ENCODE measurements at regions not wholly inside any gene's neighbourhood (a gene's known extent, or its start where the extent isn't known, plus 50 kb on each side); places are given as distances from the start of the nearest gene placed in this dataset.

DNA sequence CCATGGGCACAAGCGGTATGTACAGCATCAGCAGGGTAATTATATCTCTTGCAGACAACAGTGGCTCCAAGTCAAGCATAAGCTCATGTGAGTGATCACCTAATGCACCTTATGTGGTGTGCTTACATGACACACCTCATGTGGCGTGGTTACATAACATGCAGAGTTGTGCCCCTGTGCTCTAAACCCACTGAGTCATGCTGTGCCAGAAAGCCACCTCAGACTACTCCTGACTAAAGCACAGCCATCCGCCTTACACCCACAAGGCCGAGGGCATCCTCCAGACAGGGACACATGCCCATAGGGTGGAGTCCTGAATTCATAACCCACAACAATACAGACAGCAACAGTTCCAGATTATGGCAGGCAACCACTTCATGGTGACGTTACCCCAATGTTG, 163.7 kb upstream of the SLC30A5 start:
- TF ChIP-seq, protein P1, sequence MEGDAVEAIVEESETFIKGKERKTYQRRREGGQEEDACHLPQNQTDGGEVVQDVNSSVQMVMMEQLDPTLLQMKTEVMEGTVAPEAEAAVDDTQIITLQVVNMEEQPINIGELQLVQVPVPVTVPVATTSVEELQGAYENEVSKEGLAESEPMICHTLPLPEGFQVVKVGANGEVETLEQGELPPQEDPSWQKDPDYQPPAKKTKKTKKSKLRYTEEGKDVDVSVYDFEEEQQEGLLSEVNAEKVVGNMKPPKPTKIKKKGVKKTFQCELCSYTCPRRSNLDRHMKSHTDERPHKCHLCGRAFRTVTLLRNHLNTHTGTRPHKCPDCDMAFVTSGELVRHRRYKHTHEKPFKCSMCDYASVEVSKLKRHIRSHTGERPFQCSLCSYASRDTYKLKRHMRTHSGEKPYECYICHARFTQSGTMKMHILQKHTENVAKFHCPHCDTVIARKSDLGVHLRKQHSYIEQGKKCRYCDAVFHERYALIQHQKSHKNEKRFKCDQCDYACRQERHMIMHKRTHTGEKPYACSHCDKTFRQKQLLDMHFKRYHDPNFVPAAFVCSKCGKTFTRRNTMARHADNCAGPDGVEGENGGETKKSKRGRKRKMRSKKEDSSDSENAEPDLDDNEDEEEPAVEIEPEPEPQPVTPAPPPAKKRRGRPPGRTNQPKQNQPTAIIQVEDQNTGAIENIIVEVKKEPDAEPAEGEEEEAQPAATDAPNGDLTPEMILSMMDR (IDR thresholded peaks at IDR 0.05), result no peak

DNA sequence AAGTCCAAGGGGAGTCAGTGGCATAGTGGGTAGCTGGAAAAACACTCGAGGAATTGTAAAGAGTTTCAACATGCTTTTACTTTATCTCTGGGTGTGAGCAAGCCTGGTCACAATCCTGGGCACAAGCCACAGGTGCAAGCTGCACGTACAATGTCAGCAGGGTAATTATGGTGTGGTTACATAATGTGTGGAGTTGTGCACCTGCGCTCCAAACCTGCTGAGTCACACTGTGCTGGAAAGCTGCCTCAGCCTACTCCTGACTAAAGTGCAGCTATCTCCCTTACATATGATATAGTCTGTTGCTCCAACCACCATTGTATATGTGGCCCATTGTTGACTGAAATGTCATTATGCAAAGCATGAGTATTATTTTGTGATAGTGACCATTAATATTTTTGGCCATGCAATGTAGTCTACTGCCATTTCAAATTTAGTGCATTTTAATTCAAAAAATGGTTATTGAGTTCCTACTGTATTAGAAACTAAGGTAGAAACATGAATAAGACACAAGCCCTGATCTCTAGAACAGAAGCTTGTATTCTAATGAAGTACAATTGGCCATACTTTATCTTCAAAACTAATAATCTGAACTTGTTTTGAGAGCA, 160.9 kb upstream of the SLC30A5 start:
- TF ChIP-seq, protein P1 (IDR thresholded peaks at IDR 0.05), result no peak

DNA sequence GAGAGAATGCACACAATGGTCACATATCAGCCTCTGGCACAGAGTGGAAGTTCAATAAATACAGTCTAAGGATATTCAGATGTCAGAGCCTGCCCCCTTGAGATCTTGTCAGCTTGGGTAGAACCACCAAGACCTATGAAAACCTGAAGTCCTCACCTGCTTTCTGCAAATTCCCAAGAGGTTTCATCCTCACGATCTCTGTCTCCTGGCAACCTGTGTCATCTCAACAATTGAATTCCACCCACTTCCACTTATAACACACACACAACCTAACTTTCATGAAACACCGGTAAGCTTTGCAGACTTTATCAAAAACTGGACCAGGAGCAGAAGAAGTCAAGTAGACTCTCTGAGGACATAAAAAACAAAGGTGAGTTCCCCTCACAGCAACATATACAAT, 151.6 kb upstream of the SLC30A5 start:
- TF ChIP-seq, protein P1 (IDR thresholded peaks at IDR 0.05), result no peak

DNA sequence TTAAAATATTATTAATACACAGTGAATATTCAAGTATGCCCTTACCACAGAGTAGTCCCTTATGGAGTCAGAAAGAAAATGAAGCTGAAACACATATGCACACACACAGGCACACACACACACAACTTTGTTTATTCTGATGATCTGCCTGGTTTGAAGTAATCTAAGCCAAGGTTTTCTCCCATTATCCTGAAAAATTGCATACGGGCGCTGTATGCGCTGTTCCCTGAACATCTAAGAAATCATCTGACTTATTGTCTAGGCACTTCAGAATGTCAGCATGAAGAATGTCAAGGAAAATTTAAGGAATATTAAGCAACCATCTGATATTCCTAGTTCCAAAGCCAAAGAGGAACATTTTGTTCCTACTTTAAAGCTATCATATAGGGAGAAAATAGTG, 147.1 kb upstream of the SLC30A5 start:
- TF ChIP-seq, protein P1 (IDR thresholded peaks at IDR 0.05), result no peak

DNA sequence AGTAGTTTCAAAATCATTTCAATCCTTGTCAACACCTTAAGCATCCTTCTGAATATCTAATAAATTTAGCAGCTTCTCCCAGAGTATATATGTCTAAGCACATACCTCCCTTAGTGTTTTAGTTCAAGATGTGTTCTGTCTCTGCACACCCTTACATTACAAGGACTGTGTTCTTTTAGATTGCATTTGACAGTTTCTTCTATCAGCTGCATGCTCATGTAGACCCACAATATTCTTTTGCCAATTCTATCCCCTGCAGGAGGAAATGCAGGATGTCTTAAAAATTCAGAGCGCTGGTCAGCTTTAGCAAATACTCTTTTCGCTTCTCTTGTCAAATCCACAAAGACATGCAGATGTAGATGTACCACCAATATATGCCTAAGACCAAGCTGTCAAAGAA, 145.8 kb upstream of the SLC30A5 start:
- TF ChIP-seq, protein P1 (IDR thresholded peaks at IDR 0.05), result no peak

DNA sequence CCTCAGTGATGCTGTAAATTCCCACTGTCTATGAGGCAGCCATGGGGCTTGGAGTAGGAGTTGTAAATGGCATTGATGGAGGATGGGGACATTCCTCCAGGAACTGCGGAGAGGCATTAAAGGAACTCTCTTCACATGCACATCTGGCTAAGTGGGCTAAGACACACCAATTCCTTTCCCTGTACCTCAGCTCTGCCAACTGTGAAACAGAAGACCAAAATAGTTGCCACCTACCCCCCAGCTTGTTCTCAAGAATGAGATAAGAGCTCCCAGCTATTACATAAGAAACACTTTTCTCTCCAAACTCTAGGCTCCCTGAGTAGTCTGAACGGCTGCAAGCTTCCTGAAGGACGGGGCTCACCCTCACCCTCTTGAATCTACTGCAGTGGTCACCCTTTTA, 144.6 kb upstream of the SLC30A5 start:
- TF ChIP-seq, protein P1 (IDR thresholded peaks at IDR 0.05), result no peak

DNA sequence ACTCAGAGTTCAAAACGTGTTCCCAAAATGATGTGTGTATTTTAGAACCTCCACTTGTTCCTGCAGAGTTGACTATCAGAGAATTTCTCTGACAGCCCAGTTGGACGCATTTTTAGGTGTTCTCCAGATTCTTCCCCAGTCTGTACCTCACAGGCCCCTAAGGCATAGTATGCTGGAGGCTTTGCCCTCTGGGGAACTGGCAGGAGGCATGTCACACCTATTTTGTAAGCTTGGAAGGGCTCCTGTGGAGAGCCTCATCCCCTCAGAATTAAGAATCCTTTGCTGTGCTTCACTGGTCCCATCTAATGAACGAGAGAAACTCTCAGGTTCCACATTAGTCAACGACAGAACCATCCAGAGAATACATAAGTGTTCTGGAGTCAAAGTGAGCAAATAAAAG, 144.1 kb upstream of the SLC30A5 start:
- TF ChIP-seq, protein P1 (IDR thresholded peaks at IDR 0.05), result no peak

DNA sequence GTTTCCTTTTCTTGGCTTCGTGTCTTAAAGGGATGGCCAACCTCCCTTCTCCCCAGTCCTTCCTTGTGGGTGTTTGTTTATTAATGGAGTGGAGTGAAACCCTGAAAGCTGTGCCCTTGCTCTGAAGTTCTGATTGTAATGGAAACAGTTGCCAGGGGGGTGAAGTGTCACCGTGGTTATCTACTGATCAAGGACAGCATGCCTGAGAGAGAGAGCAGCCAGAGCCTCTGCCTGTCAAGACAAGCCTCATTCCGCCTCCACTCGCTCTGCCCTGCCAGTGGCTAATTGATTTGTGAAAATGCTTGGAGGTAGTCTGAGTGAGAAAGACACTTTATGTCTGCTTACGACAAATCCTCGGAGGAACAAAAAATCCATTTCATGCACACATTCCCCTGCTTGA, 143.7 kb upstream of the SLC30A5 start:
- TF ChIP-seq, protein P1 (IDR thresholded peaks at IDR 0.05), result no peak
